ENCODE measurements at regions not wholly inside any gene's neighbourhood (a gene's known extent, or its start where the extent isn't known, plus 50 kb on each side); places are given as distances from the start of the nearest gene placed in this dataset.
"Not testable (repeated sequence)": the region's sequence is repeated elsewhere in the genome, so short reads cannot be mapped to it uniquely, and the experiment has no call there.

DNA sequence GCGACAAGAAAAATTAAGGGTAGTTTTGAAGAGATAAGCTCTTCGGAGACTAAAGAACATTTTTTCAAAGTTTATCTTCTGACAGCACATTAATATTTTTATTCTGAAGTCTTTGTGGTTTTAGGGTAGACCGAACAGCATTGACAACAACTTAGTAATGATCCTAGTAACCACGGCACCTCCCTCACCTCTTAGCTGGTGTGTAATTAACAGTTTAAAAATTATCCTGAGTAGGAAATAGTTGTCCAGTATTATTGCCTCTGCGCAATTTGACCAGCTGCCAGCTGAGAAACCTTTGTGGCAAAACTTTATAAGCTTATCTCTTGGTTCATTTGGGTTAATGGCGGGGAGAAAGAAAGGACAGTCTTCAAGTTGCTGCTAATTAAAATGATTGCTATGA is 213.6 kb downstream of the CBLL2 start:
- DNase-seq (ENCODE audit: low spot score) = no peak
- intact Hi-C loops (cut with DNase I) = no loop called here
- ATAC-seq = no peak

DNA sequence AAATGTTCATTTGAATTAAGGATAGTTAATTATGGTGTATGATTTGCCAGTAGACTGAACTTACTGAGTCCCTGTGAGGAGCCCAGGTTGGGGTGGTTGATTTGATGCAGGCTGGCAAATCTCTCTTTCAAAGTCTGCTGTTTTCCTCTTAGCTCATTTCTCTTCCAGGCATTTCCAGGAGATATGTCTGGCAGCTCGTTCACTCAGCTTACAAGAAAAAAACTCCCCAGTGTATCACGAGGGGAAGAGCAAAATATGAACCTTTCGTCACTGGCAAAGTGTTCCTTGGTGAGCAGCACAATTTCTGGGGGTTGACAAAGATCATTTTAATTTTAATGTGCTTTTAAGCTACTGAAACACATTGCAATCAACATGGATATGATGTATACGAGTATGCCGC is 244.2 kb downstream of the CBLL2 start:
- no peak for DNase-seq (ENCODE audit: low spot score)
- ATAC-seq = no peak
- intact Hi-C loops (cut with DNase I) = no loop called here

DNA sequence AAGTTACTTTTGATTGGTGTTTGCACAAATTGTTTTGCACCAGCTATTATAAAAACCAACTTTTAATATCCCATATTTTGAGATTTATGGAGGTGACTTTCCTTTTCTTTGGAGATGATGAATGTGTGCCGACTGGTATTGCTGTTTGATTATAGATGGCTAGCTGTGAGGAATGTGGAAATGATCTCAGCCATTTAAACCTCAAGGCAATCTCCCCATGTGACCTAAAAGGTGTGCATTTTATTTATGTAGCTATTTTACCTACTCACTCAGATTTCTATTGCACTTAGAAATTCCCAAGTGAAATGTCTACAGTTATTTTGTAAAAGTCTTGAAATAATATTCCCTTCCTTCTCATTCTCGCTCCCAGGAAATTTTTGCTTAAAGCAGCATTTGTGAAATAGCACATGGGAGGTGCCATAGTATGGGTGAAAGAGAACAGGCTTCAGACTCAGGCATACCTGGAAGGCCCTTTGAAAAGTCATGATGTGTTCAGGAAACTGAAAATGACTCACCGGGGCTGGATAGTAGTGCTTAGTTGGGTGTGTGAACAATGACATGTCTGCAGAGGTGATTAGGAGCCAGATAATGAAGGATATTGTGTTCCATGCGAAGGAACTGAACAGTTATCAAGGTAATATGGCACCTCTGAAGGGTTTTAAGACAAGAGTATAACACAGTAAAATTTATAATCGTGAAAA is 247.6 kb downstream of the CBLL2 start:
- ATAC-seq (no peak), DNase-seq (ENCODE audit: low spot score) (no peak)
- intact Hi-C loops (cut with DNase I) = no loop called here

DNA sequence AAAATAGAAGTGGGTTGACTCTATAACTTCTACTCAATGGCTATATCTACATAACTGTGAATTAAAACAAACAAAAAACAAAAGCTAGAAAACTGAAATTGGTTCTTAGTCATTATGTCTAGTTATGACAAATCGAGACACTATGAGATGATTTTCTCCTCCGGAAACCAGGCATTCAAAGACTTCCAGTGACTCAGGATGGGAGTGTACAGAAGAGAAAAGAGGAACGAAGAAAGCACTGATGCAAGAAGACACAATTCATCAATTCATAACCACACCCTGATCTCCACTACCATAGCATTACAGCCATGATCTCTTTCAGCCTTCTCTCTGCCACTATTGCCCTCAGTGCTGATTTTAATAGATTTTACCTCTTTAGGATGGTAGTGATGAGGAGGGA is 253.6 kb downstream of the CBLL2 start:
- ATAC-seq (no peak), DNase-seq (ENCODE audit: low spot score) (no peak)
- intact Hi-C loops (cut with DNase I) = no loop called here

DNA sequence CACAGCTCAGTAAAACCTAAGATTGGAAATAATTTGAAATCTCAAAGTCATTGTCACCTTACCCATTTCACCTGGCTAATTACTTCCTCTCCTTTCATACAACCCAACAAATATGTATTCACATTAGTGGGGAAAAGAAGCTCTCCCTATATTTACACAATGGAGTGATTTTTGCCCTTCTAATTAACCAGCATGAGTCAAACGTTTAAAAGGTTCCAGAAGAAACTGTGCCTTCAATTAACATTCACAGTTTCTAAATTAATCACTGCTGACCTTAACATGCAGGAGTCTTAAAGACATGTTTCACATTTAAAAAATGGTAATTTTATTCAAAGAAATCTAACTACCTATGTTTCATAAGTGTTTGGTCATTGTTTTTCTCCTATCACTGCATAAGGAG is 254.6 kb downstream of the CBLL2 start:
- DNase-seq (ENCODE audit: low spot score) (no peak), ATAC-seq (no peak)
- intact Hi-C loops (cut with DNase I) = no loop called here

DNA sequence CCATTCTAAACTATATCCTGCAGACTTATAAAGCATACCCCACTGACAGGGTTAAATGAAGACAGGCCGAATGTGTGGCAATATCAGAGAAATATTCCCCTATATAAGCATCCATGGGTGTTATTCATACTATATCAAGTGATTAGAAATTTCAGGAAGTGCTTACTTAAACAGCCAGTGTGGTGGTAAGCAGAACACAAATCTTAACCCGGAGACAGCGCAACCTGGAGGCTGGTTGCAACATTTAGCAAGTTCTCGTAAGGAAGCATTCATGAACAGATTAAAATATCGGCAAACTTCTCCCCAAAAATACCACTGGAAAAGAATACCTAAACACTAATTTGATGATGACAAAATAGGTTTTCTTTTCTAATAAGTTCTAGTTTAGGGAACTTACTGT is 261.2 kb downstream of the CBLL2 start:
- intact Hi-C loops (cut with DNase I) = no loop called here
- ATAC-seq = no peak
- no peak for DNase-seq (ENCODE audit: low spot score)

DNA sequence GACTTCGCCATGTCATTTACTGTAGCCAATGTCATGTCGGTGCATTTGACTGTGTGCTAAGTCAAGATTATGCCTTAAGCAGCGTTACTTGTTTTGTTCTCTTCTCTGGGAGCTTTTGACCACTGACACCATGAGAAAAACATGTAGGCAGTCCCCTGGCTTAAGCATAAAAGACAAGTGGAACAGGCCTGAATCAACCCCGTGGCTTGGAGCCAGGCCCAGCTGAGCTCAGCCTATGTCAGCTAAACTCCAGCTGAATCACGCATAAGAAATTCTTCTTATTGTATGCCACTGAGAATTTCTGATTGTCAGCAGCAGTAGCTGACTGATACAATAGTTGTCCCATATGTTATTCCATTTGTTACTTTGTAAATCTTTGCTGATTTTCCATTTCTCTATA is 261.9 kb downstream of the CBLL2 start:
- no peak for DNase-seq (ENCODE audit: low spot score)
- intact Hi-C loops (cut with DNase I) = no loop called here
- no peak for ATAC-seq

DNA sequence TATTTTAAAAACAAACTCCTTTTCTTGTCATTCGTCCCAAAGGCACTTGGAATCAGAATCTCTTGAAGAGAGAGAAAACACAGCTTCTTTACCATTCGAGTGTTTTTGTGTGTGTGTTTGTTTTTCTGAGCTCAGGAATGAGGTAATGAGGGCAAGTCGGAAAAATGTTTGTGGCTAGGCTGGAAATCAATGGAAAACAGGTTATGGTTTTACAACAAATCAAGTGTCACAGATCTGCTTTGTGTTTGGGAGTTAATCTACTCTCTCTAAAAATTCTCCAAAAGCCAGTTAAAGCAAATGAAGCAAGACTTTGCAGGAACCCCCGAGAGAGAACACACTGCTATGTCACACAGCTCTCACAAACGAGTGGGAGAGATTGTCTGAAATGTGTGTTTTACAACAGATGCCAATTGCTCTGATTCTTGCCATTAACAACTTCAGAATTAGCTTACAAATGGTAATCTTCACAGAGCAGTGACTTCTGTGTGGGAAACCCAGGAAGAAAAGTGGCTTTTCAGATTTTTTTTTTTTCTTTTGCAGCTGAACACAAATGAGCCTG is 264.1 kb downstream of the CBLL2 start:
- ATAC-seq (no peak), DNase-seq (ENCODE audit: low spot score) (no peak)
- intact Hi-C loops (cut with DNase I) = no loop called here

DNA sequence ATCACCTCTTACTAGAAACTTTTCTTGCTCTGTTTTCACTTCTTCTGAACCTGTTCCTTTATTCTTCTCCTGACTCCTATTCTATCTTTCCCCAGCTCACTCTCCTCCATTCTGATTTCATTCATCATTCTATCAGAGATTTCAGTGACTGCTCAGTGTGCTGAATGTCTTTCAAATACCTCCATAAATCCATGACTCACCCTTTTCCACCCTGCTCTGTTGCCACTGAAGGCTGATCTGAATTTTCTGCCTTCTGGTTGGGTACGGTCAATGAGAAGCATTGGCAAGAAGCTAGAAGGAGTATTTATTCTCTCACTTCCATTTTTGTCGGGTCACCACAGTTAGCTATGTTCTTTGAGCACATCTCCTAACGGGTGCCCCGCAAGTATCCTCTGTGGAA is 265.9 kb downstream of the CBLL2 start:
- no peak for ATAC-seq
- no peak for DNase-seq (ENCODE audit: low spot score)
- intact Hi-C loops (cut with DNase I) = no loop called here

DNA sequence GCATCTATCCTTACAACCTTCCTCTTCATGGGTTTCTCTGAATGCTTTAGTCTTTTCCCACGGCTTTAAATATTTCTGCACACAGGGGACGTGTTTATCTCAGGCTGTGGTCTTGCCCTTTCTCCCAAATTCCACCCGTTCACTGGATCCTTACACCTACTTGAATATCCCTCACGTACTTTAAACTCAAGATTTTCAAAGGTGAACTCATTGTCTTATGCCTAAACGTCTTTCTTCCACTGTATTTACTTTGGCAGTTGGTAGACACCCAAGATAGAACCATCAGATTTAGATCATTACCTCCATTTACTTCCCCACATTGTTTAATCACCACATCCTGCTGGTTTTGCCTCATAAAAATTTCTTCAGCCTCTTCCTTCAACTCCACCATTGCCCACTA is 269.2 kb downstream of the CBLL2 start:
- DNase-seq (ENCODE audit: low spot score) (no peak), ATAC-seq (no peak)
- intact Hi-C loops (cut with DNase I) = no loop called here

DNA sequence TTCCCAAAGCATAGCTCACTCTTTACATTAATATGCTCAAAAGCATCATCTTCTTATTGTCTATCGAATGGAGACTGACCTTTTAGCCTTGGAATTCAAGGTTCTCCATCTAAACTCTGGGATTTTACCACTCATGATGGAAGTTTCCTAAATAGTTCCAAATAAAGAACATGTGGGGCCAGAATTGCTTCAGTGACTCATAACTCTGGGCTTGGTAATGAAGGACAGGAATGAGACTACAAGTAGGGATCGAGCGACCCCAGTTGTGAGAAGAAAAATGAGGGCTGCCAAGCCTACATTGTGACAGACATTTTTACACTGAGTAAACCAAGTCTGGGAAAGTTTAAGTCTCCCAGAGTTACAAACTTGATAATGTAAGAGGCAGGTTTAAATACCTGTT is 269.9 kb downstream of the CBLL2 start:
- ATAC-seq = no peak
- no peak for DNase-seq (ENCODE audit: low spot score)
- intact Hi-C loops (cut with DNase I) = no loop called here

DNA sequence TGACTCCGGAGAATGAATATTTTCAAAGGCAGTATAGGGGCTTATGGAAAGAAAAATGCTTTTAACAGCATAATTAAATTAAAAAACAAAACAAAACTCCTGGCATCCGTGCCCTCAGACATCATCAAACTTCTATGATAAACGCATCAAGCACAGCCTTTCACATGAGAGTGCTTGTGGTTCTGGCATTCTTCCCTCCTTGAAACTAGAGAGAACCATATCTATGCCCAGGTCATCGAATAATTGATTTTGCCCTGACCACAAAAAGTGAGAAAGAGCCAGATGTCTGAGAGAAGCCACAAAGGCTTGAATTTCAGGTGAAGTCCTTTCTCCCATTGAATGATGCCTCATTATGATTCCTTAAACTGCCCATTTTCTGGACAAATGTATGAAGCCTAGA is 286.8 kb downstream of the CBLL2 start:
- intact Hi-C loops (cut with DNase I) = no loop called here
- ATAC-seq = no peak
- DNase-seq (ENCODE audit: low spot score) = no peak

DNA sequence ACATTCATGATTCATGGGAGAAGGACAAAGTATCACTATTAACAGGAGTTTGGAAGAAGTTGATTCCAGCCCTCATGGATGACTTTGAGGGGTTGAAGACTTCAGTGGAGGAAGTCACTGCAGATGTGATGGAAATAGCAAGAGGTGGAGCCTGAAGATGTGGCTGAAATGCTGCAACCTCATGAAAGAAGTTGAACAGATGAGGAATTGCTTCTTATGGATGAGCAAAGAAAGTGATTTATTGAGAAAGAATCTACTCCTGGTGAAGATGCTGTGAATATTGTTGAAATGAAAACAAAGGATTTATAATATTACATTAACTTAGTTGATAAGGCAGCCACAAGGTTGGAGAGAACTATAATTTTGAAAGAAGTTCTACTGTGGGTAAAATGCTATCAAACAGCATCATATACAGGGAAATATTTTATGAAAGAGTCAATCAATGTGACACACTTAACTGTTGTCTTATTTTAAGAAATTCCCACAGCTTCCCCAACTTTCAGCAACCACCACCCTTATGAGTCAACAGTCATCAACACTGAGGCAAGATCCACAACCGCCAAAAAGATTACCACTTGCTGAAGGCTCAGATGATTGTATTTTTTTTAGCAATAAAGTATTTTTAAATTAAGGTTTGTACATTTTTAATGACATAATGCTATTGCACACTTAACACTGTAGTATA is 302.6 kb downstream of the CBLL2 start:
- intact Hi-C loops (cut with DNase I) = no loop called here
- no peak for DNase-seq (ENCODE audit: low spot score)
- no peak for ATAC-seq

DNA sequence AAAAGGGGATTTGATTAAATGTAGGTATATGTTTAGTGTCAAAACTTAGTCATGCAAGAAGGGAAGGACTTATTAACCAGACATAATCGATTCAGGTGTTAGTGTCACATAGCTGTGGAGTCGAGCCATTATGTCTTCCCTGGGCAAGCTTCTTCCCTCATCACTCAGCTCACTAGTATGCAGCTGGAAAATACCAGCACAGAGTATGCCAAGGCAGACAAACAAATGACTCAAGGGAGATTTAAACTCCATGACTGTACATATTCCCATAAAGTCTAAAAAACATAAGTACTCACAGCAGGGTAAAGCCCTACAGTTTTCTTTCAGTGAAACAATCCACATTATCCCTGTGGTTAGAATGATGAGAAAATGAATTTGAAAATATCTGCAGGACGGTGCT is 304.5 kb downstream of the CBLL2 start:
- no peak for ATAC-seq
- intact Hi-C loops (cut with DNase I) = no loop called here
- DNase-seq (ENCODE audit: low spot score) = no peak

DNA sequence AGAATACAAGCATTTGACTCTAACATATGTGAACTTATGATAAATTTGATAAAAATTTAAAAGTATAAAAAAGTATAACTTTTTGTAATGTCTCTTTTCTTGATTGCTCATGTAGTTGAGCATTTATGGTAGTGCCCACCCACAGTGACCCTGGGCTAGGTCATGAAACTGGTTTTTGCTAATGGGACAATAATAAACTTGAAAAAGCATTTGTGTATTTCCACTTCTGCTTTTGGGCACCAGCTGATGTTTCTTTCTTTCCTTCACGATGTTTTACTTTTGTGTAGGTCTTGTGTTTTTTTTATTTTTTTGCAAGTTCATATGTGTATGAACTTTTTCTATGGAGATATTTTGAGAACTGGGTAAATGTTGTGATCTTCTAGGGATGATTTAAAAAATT is 313.1 kb downstream of the CBLL2 start:
- intact Hi-C loops (cut with DNase I) = no loop called here

DNA sequence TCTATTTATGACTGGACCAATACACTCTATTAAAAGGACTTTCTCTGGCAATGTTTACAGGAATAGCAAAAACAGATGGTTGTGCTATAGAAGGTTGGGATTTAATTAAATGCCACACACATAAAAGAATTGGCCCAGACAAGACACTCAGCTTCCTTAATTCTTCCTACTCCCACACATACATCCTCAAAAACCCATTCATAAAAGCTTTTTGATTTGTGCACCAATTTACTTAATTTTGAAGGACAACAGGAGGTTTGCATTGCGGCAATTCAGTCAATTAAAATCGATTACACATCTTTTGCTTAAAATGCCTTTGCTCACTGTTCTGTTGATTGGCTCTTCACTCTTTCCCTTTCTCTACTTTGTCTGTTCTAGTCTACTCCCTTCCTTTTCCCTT is 317.1 kb downstream of the CBLL2 start:
- no peak for ATAC-seq
- intact Hi-C loops (cut with DNase I) = no loop called here
- DNase-seq (ENCODE audit: low spot score) = no peak

More for the DNA sequence above, 313.1 kb downstream of the CBLL2 start:
- DNase-seq (ENCODE audit: low spot score) = no peak
- no peak for ATAC-seq

DNA sequence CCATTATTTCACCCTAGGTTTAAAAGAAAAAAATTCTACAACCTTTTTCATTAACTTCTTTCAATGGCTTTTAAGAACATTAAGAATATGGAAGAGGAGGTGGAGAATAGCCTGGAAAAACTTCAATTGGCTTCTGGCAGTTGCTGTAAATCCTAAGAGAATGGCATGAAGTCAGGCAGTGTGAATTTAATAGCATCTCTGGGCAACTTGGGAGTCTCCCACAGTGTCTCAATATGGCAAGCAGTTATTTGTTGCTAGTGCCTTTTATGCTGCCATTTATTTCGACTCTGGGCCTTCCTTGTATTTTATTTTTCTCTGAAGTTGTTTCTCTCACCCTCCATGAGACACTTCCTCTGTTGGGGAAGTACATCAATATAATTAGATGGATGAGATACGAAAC is 322.1 kb downstream of the CBLL2 start:
- ATAC-seq (no peak), DNase-seq (ENCODE audit: low spot score) (no peak)
- intact Hi-C loops (cut with DNase I) = no loop called here

DNA sequence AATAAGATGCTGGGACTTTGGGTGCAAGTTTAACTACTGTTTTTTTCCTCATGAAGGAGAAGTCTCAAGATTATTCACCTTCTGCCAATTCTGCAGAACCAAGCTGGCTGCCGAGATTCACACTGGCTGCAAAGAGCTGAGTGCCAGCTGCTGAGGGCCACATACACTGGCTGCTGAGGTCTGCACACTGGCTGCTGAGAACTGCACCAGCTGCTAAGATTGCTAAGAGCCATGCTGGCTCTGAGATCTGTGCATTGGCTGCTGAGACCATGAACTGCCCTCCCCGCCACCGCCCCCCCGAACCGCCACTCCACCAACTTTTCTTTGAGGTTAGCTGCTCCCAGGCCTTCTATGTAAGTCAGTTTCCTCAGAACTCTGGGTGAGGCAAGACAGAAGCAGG is 330.3 kb downstream of the CBLL2 start:
- intact Hi-C loops (cut with DNase I) = no loop called here
- ATAC-seq = no peak
- no peak for DNase-seq (ENCODE audit: low spot score)

DNA sequence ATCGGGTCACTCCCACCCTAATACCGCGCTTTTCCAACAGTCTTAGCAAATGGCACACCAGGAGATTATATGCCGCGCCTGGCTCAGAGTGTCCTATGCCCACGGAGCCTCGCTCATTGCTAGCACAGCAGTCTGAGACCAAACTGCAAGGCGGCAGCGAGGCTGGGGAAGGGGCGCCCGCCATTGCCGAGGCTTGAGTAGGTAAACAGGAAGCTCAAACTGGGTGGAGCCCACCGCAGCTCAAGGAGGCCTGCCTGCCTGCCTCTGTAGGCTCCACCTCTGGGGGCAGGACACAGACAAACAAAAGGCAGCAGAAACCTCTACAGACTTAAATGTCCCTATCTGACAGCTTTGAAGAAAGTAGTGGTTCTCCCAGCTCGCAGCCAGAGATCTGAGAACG is 336.7 kb downstream of the CBLL2 start:
- intact Hi-C loops (cut with DNase I); ATAC-seq; DNase-seq (ENCODE audit: low spot score): not testable (repeated sequence)

DNA sequence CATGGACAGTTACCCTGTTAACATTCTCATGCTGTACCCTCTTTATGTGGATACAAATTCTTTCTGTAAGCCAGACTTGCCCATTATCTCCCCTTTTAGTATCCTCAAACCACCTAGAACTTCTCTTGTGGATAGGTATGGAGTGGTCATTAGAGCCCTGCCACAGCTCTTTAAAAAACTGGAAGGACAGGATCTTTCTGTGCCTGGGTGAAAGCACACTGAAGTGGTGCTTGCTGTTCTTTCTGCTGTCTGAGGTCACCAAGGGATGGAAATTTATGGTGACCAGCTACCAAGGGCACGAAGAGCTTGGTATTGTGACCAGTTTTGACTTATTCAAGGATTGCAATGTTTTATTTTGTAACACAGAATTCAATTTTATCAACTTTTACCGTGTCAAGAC is 344.2 kb downstream of the CBLL2 start:
- intact Hi-C loops (cut with DNase I) = no loop called here
- DNase-seq (ENCODE audit: low spot score) (no peak), ATAC-seq (no peak)

DNA sequence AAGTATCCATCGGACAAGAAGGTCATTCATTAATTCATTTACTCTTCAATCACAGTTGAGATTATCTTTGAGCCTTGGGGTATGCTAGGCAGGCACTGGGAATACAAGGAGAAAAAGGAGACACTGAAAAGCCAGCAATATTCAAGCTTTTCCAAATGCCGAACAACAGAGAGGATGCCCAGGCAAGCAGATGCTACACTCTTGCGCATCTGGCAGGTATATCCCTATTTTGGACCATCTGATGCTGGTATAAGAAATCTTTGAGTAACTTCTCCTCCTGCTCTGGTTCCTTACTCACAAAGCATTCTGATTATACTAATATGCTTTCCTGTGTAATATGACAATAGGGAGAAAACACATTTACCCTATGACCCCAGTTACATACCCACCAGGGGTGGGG is 354.9 kb downstream of the CBLL2 start:
- intact Hi-C loops (cut with DNase I) = no loop called here
- ATAC-seq (no peak), DNase-seq (ENCODE audit: low spot score) (no peak)
